Stimulated activated CD8-positive, alpha-beta memory T cell treated with anti-CD3 and anti-CD28 coated beads, Interleukin-15, amount 100 ng/mL, for 48 hours (primary cell): ENCODE measurements at regions not wholly inside any gene's neighbourhood (a gene's known extent, or its start where the extent isn't known, plus 50 kb on each side); places are given as distances from the start of the nearest gene placed in this dataset.

ENCODE experiments used
- DNase-seq, 2 donors: peaks; one replicate each; pipeline ENCODE4 v3.0.0-alpha.2; 2020; ENCODE audit warnings: low read depth in 2 of 2

- no peak for DNase-seq
Measured at GRCh38 chr9:105146677-105147076, 97.8 kb upstream of the SLC44A1 start.

DNA sequence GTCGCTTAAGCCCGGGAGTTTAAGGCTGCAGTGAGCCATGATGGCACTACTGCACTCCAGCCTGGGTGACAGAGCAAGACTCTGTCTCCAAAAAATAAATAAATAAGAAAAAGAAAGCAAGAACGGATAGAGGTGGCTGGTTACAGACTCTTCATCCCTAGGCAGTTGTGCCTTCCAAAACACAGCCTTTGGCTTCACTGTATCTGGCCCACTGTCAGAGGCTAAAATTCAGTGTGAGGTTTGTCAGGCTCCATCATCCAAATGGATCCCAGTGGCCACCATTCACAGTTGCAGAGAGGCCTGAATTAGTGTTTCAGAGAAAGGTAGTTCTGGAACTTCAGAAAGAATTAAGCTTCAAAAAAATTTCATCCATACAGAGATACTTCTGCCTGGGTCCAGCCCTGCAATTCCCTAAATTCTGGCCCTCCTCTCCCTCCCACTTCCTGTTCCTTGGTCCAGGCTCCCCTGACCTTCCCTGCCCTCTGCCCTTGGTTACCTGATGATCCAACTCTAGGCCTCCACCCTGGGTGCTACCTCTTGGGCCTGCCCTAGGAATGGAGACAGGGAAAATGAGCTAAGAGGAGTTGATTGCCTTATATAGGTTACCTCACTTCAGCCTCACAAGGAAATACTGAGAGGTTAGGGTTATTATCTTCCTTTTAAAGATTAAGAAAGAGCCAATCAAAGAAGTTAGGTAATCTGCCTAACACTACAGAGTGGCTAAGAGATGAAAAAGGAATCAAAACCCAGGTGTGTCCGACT, 97.2 kb upstream of the SLC44A1 start:
- no peak for DNase-seq

DNA sequence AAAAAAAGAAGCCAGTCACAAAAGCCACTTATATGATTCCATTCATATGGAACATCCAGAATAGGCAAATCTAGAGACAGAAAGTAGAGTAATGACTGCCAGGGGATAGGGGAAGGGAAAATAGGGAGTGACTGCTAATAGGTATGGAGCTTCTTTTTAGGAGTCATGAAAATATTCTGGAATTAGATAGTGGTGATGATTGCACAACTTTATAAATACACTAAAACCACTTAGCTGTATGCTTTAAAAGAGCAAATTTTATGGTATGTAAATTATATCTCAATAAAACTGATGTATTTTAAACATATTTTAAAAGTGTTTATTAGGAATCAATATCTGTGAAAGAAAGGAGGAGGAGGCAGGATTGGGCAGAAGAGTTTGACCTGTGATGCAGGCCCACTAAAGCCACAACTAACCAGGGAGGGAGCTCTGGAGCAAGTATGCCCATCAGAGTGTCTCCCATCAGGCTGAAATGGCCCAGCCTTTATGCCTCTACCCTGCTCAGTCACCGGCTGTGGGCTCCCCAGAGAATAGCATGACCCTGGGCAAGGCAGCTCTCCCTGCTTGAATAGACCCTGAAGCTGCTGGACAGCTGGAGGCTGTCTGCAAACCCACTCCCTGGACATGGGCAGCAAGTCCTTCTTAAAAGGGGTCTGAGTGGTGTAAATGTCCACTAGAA, 96.0 kb upstream of the SLC44A1 start:
- DNase-seq, result no peak

GRCh38 chr9:105150991-105151685, 93.3 kb upstream of the SLC44A1 start:
- DNase-seq, result no peak

DNA sequence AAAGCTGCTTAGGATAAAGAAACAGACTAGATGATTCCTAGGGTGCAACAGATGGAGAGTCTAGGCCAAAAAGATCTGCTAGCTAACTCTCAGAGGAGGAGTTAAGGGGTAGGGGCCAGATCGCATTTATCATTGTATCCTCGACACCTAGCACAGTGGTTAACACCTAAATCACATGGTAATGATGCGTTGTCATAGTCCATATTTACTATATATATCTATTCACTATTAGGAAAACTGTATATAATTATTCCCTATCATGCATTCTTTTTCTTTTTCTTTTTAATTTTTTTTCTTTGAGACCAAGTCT, 92.8 kb upstream of the SLC44A1 start:
- DNase-seq, result no peak

DNA sequence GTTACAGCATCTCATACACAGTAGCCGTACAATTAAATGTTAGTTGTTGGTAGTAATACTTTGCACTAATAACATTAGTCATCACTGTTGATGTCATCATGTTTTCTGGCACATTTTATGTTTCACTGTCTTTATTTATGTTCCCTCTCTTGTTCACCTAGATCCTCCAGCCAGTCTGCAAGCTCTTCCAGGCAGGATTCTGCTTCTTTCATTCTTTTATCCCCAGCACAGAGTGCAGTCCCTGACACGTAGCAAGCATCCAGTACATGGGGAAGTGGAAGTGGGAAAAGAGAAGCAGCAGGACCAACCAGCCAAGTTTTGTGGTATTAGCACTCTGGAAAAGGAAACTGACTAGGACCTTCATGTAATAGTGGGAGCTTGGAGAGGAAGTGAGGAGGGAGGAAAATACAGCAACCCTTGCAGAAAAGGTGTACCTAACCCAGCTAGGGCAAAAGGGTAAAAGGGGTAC, 89.7 kb upstream of the SLC44A1 start:
- DNase-seq, result no peak

DNA sequence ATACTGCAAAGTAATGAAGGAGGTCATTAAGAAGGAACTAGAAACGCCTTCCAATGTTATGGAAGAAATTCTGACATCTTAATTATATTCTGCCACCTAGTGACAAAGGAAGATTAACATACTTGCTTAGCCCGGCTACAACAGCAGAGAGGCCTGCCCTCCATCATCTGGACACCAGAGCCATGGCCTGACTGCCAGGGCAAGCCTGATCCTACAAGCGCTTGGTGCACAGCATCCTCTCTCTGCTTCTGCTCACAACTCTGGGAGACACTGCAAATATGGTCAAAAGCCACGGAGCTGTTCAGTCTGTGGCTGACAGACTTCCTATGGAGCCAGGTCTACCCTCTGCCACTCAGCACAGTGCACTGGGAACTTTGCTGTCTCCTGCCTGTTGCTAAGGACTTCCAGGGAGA, 87.3 kb upstream of the SLC44A1 start:
- DNase-seq, result no peak

GRCh38 chr9:105158020-105158419, 86.4 kb upstream of the SLC44A1 start:
- DNase-seq, result no peak

DNA sequence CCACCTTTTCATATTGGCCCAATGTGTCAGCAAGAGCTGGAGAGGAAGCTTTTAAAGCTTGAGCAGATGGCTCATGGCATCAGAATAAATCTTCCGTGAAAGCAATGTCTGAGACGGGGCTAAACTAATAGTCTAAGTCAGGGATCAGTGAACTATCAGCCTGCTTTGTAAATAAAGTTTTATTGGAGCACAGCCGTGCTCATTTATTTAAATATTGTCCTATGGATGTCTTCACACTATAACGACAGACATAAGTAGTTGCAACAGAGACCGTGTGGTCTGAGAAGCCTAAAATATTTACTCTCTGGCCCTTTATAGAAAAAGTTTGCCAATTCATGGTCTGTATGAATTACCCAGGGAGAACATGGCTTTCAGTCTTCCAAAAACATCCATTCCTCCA, 85.6 kb upstream of the SLC44A1 start:
- DNase-seq, result no peak

DNA sequence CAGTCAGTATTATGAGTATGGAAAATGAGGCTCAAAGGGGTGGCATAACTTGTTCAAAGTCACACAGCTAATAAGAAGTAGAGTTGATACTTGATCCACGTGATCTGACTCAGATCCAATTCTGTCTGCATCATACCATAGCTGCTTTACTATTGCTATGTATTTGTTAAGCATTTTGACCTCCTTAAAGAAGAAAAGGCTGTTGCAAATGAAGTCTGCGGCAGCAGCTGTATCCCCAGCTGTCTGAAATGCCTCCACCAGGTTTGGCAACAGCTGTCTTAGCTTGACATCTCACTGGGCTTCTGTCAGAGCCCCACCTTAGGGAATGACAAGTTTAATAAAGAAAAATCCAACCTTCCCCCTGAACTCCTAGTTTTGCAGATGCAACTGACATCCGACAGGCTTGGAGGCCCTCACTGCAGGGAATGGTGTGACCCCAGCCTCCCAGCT, 75.6 kb upstream of the SLC44A1 start:
- no peak for DNase-seq

DNA sequence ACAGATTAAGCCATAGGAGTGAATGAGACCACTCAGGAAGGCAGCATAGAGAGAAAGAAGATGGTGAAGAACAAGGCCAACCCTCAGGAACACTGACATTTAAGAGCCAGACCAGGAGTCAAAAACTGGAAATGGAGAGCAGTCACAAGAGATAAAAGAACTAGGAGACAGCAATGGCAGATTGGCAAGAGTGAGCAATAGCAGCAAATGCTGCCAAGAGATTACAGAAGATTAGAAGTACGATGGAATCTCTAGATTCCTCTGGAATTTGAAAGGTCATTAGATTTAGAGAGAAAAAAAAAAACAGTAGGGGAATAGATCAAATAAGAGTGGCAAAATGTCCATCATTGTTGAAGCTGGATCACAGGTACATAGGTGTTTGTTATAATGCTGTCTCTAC, 73.4 kb upstream of the SLC44A1 start:
- no peak for DNase-seq

DNA sequence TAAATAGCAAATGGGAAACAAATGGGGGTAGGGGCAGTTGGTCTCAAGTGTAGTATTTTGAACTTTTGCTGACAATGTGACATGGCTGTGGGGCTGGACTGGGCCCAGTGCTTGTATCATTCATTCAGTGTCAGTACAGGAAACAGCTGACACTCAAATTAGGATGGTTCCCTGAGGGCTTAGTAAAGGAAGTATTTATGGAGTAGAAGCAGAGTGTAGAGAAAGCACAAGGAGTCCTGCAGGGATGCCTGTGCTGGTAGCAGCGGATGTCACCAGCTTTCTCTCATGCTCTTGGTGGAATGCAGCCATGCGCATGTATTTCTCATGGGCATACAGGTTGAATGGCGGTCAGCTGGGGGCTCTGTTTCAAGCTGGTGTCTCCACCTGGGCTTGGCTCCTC, 72.9 kb upstream of the SLC44A1 start:
- DNase-seq, result no peak

GRCh38 chr9:105172436-105172835, 72.0 kb upstream of the SLC44A1 start:
- DNase-seq, result no peak

GRCh38 chr9:105173306-105173705, 71.1 kb upstream of the SLC44A1 start:
- no peak for DNase-seq

DNA sequence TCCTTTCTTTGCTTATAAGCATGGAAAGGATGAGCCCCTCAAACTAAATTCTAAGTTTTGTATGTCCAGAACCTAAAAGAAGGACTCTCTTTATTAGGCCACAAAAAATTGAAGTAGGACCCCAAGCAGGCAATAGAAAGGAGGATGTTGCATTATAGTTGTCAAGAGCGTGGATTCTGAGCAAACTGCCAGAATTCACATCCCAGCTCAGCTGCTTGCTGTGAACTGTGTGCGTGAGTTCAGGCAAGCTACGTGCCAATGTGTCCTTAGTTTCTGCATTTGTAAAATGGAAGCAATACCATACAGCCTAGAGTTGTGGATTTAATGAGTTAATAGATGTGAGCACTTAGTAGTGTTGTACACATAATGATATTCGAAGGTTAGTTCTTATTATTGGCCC, 70.6 kb upstream of the SLC44A1 start:
- no peak for DNase-seq

GRCh38 chr9:105176194-105176593, 68.3 kb upstream of the SLC44A1 start:
- DNase-seq, result no peak

GRCh38 chr9:105178076-105178475, 66.4 kb upstream of the SLC44A1 start:
- DNase-seq, result no peak

GRCh38 chr9:105187781-105188180, 56.7 kb upstream of the SLC44A1 start:
- no peak for DNase-seq

DNA sequence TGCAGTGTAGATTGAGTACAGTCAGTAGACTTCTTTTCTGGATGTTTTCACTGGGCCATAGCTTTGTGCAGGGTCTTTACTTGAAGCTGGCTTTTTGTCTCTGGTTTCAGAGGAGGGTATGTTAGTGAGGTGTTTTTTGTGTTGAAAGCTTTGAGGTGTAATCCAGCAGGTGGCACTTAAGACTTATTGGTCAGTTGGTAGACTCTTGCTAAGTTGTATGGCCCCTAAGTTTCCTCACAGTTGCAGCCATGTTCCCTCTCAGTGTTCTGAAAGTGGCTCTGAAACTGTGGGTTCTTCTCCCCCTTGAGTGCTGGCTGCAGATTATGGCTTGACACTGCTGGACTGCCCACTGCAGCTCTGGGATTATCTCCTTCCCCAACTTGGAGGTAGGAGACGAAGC, 55.7 kb upstream of the SLC44A1 start:
- DNase-seq, result no peak

GRCh38 chr9:105191508-105192121, 52.8 kb upstream of the SLC44A1 start:
- no peak for DNase-seq

DNA sequence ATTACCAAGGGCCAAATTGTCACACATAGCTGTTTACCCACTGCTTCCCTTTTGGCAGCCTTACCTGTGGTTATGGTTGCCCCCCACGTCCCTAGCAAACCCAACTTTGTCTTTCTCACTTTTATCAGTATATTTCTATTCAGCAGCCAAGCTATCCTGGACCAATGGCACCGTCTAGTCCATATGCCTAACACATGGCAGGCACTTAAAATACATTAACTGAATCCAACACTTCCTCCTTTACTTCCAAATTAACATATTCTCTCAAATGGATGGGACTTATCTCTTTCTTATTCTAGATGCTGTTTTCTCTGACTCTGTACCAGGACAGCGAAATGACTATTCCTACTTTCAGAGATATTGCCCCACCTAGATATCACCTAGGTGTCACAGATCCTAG, 50.9 kb upstream of the SLC44A1 start:
- DNase-seq, result no peak

DNA sequence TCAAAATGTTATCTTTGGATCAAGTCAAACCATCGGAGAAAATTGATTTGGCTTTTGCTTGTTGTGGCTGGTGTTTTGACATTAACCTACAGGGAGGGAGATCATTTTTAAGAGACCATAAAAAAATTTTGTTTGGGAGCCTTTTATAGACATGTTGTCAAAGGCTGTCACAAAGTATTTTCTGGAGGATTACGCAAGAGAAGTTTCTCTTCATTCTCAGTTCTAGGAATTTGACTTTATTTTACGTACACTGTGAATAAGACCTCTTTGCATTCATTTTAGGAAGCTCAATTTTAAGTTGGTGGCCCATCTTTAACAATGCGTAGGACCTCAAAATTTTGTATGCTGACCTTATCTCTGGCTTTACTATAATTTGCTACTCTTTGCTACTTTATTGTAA, 50.2 kb upstream of the SLC44A1 start:
- no peak for DNase-seq
